ENCODE measurements at regions not wholly inside any gene's neighbourhood (a gene's known extent, or its start where the extent isn't known, plus 50 kb on each side); places are given as distances from the start of the nearest gene placed in this dataset.

GRCh38 chr11:116418388-116419041 lies 354.3 kb downstream of the BUD13 start:
- TF ChIP-seq CTCF (IDR thresholded peaks at IDR 0.05; ENCODE audit: borderline replicate concordance, insufficient read depth, low read depth, low read length), result no peak
- H3K4me3 ChIP-seq (ENCODE audit: low read depth, low read length), result no peak overlapping the region

DNA sequence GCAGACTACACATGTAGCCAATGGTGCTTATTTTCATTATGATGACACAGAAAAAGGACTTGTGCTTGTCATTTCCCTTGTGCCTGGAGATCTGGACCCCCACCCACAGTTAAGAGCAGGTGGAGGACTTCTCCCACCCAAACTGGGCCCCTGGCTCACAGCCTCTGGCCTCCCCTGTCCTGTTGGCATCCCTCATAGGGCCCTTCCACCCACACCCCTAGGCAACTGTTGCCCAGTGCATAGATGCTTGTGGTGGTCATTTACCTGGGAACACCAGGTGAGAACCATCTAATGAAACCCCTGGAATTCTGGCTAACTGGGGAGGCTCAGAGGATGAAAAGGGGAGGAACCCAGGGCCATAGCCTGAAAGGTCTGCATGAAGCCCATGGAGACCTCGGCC lies 355.9 kb downstream of the BUD13 start:
- no peak overlapping the region for H3K4me3 ChIP-seq (ENCODE audit: low read depth, low read length)
- no peak for TF ChIP-seq CTCF (IDR thresholded peaks at IDR 0.05; ENCODE audit: borderline replicate concordance, insufficient read depth, low read depth, low read length)

GRCh38 chr11:116415095-116415494 lies 357.7 kb downstream of the BUD13 start:
- TF ChIP-seq CTCF (IDR thresholded peaks at IDR 0.05; ENCODE audit: borderline replicate concordance, insufficient read depth, low read depth, low read length), result no peak
- no peak overlapping the region for H3K4me3 ChIP-seq (ENCODE audit: low read depth, low read length)

DNA sequence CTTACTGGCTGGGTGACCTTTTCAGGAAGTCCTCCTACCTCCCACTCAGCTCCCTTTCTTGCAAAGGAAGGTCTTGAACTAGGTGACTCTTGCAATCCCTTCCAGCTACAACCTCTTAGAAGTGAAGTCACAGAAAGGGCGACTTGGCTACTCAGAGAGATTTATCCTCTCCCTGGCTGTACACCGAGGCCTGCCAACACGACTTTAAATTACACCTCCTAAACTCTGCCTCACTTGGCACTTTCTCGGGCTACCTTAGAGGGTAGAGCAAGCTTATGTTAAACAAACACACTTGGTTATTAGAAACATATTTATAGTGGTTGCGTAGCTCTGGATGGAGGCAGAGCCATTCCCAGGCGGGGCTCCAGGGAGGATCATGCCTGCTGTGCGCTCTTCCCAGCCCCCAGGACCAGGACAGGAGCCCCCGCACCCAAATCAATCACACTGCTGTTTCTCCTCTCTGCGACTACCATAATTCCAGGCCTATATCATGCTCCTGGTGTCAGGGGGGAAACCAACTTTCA lies 358.4 kb downstream of the BUD13 start:
- no peak for TF ChIP-seq CTCF (IDR thresholded peaks at IDR 0.05; ENCODE audit: borderline replicate concordance, insufficient read depth, low read depth, low read length)
- no peak overlapping the region for H3K4me3 ChIP-seq (ENCODE audit: low read depth, low read length)

DNA sequence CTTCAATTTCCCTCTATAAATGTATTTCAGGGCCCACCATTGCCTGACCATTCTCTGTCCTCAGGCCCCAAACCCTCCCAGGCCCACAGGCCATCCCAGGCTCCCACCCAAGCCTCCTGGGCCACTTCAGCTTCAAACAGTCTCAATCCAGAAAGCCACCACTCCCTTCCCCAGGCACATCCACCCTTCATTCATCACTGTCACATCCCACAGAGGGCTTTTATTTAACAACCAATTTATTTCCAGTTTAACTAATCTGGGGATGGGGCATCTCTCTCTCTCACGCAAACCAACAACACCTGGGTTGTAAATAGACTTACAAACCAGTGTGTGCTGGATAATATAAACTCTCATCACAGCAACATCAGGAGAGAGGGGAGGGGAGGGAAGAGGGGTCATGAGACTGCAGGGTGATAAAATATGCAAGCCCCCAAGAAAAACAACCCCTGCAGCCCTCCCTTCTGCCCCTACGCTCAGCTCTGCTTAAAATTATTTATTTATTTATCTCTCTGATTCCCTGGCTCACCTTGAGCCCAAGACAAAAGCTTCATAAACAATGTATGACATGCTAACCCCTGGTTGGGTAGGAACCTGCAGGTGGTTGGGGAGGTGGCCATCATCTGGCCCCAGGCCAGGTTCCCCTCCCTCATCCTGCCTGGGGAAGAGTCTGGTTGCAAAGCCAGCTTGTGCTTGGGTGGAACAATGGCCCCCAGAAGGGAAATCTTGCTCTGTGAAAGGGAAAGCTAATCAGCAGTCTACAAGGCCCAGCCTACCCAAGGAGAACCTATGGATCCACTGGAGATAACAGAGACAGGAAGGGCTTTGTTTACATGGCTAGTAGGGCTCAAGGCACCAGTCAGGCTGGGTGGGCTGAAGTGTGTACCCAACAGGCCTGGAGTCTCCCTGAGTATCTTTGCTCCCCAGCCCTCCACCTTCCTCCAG lies 359.2 kb downstream of the BUD13 start:
- no peak for TF ChIP-seq CTCF (IDR thresholded peaks at IDR 0.05; ENCODE audit: borderline replicate concordance, insufficient read depth, low read depth, low read length)

DNA sequence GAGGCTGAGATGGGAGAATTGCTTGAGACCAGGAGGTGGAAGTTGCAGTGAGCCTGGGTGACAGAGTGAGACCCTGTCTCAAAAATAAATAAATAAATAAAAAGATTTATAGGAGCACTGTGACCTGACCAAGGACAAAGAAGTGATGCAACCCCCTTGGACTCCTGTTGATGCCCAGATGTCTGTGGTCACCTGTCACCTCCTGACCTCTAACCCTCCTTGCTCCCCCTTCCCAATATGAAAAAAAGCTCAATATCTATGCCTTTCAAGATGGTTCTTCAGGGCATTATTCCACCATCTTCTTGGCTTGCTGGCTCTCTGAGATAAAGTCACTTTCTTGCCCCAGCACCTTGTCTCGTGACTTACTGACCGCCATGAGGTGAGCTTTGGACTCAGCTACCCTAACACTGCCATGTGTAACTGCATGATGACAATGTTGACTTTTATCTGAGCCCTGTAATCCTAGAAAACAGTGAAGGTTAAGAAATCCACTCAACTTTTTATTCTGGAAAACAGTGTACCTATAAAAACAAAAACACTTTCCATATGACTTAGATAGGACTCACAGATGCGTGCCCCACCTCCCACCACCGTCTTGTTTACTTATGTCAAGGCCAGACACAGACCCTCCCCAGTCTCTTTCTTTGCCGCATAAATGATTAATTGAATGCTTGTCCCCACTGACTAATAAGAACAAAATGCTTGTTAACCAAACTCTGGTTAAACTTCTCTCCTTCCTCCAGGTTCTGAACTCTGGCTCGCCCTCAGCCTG lies 360.5 kb downstream of the BUD13 start:
- no peak for TF ChIP-seq CTCF (IDR thresholded peaks at IDR 0.05; ENCODE audit: borderline replicate concordance, insufficient read depth, low read depth, low read length)
- H3K4me3 ChIP-seq (ENCODE audit: low read depth, low read length), result no peak overlapping the region

More for the DNA sequence above, 359.2 kb downstream of the BUD13 start:
- no peak overlapping the region for H3K4me3 ChIP-seq (ENCODE audit: low read depth, low read length)

Data from GM12875 (cell line).